K562 (cell line): ENCODE measurements at regions not wholly inside any gene's neighbourhood (a gene's known extent, or its start where the extent isn't known, plus 50 kb on each side); places are given as distances from the start of the nearest gene placed in this dataset.

Source experiments
- ATAC-seq: fragments of 200-7000 bp; cut with Tn5 transposase; 3 replicates; pipeline ENCODE4 v1.9.1; 2020; ENCODE audit warnings: moderate library complexity
- BruUV-seq: library from RNA; stranded (reverse); fragments of 400-500 nt; replicated peaks from 2 replicates; lab custom pipeline; 2021; lab: Mats Ljungman, UMichigan
- CTCF ChIA-PET: fragments of 300-600 bp; formaldehyde crosslinking; extraction: SDS; loops from one replicate; lab custom pipeline; 2021; ENCODE audit warnings: low intra/inter-chr PET ratio; lab: Yijun Ruan, JAX
- POLR2A ChIA-PET: fragments of 300-600, 350-650 bp; sonication (Branson Sonifier 250); formaldehyde crosslinking; extraction: SDS; loops from one replicate; lab custom pipeline; 2021; ENCODE audit warnings: antibody characterized with exemption, inconsistent platforms; lab: Yijun Ruan, JAX
- DNase-seq, 4 experiments: peaks; one replicate each; pipeline versions ENCODE4 v3.0.0 to v3.0.0-alpha.2; 2011 to 2018; ENCODE audit warnings: low spot score in 3 of 4, mixed read lengths in 3 of 4; ENCODE audit errors: extremely low read depth in 1 of 4
- FAIRE-seq: peaks from 2 replicates; lab custom pipeline; 2011; peaks lifted over from hg19 to GRCh38; lab: Jason Lieb, UNC
- H2AFZ ChIP-seq: 2 replicates; pipeline ENCODE4 v1.6.0; 2011; ENCODE audit warnings: low read depth, low read length, control low read depth, inconsistent platforms
- H3K27ac ChIP-seq: fragments of 200-600 bp; 3 replicates; pipeline ENCODE4 v1.8.0; 2011; ENCODE audit warnings: low read depth, mild to moderate bottlenecking, control low read depth, inconsistent platforms, low read length, moderate library complexity, mixed read lengths; ENCODE audit errors: extremely low read depth
- H3K27me3 ChIP-seq, 2 experiments: fragments of 300-600 bp in 1 of 2; 2 replicates in 1 of 2; 3 replicates in 1 of 2; pipeline versions ENCODE4 v1.6.0 to v1.8.0; 2011; ENCODE audit warnings: inconsistent platforms in 2 of 2, low read length in 2 of 2, mild to moderate bottlenecking in 1 of 2, mixed read lengths in 1 of 2, moderate library complexity in 1 of 2; ENCODE audit not compliant: control insufficient read depth in 2 of 2, insufficient read depth in 2 of 2
- H3K36me3 ChIP-seq: fragments of 300-600 bp; 3 replicates; pipeline ENCODE4 v1.8.0; 2011; ENCODE audit warnings: mild to moderate bottlenecking, low read length, inconsistent platforms; ENCODE audit not compliant: control insufficient read depth, insufficient read depth
- H3K4me1 ChIP-seq, 2 experiments: fragments of 200-600 bp in 1 of 2; replicated peaks in 1 of 2; 2 replicates in 1 of 2; 3 replicates in 1 of 2; pipeline versions ENCODE4 v1.5.1 to v1.8.0; 2011; ENCODE audit warnings: inconsistent platforms in 2 of 2, low read length in 2 of 2, mild to moderate bottlenecking in 1 of 2, mixed read lengths in 1 of 2, moderate library complexity in 1 of 2; ENCODE audit not compliant: control insufficient read depth in 2 of 2, insufficient read depth in 2 of 2
- H3K4me2 ChIP-seq: 2 replicates; pipeline ENCODE4 v1.6.1; 2011; ENCODE audit warnings: low read length, control low read depth, inconsistent platforms, mixed read lengths; ENCODE audit not compliant: insufficient read depth
- H3K4me3 ChIP-seq: fragments of 200-600 bp; sonication (generic), shearing (Covaris generic); 2 replicates; pipeline ENCODE4 v1.5.1; 2016; ENCODE audit warnings: control low read depth, inconsistent platforms
- H3K79me2 ChIP-seq: fragments of 200-600 bp; 3 replicates; pipeline ENCODE4 v1.8.0; 2011; ENCODE audit warnings: low read length, inconsistent platforms; ENCODE audit not compliant: control insufficient read depth, insufficient read depth
- H3K9ac ChIP-seq, 2 experiments: 2 replicates each; pipeline versions ENCODE4 v1.6.0 to v1.6.1; 2011; ENCODE audit warnings: low read depth in 2 of 2, low read length in 2 of 2, control low read depth in 1 of 2, inconsistent platforms in 1 of 2, mild to moderate bottlenecking in 1 of 2, mixed read lengths in 1 of 2; ENCODE audit not compliant: insufficient read depth in 1 of 2
- H3K9me1 ChIP-seq: one replicate; pipeline ENCODE4 v1.6.0; 2011; ENCODE audit warnings: inconsistent platforms, mild to moderate bottlenecking, low read length, moderate library complexity; ENCODE audit not compliant: control insufficient read depth, insufficient read depth
- H3K9me3 ChIP-seq: replicated peaks from 2 replicates; pipeline ENCODE4 v1.5.1; 2011; ENCODE audit warnings: low read depth, low read length, inconsistent platforms; ENCODE audit not compliant: control insufficient read depth, insufficient read depth
- H4K20me1 ChIP-seq: replicated peaks from 2 replicates; pipeline ENCODE4 v1.6.1; 2011; ENCODE audit warnings: low read length, inconsistent platforms, mixed read lengths; ENCODE audit not compliant: control insufficient read depth, insufficient read depth
- CBFB ChIP-seq: sonication (generic); formaldehyde crosslinking; IDR thresholded peaks from 2 replicates; pipeline ENCODE4 v1.4.0; 2020; ENCODE audit warnings: mild to moderate bottlenecking, missing genetic modification reagents
- JUNB ChIP-seq: fragments of 450-650 bp; formaldehyde crosslinking; conservative IDR thresholded peaks from 2 replicates; pipeline ENCODE4 v1.4.0; 2020; ENCODE audit warnings: mild to moderate bottlenecking
- KDM2B ChIP-seq: fragments of 250-450 bp; sonication (Bioruptor Pico); IDR thresholded peaks from 2 replicates; pipeline ENCODE4 v1.8.0; 2021; ENCODE audit warnings: mild to moderate bottlenecking, moderate library complexity
- MYC ChIP-seq, 2 experiments: fragments of 250-450 bp in 1 of 2; sonication (Bioruptor Pico) in 1 of 2; IDR thresholded peaks; 2 replicates each; pipeline versions ENCODE4 v1.5.1 to v1.6.1; 2012 to 2021; ENCODE audit warnings: low read depth in 2 of 2, borderline replicate concordance in 1 of 2, improper control_type of control experiment in 1 of 2, low read length in 1 of 2, mild to moderate bottlenecking in 1 of 2, moderate library complexity in 1 of 2
- PRPF4 ChIP-seq: fragments of 200-400 bp; formaldehyde crosslinking; IDR thresholded peaks from one replicate; pipeline ENCODE4 v1.6.1; 2017; ENCODE audit warnings: low read length, low read depth, mild to moderate bottlenecking; ENCODE audit not compliant: insufficient read depth, poor library complexity, severe bottlenecking
- SIN3B ChIP-seq: fragments of 450-650 bp; IDR thresholded peaks from 2 replicates; pipeline ENCODE4 v1.6.1; 2017; ENCODE audit warnings: low read depth, mild to moderate bottlenecking, moderate library complexity
- ZNF274 ChIP-seq: IDR thresholded peaks from 2 replicates; pipeline ENCODE4 v1.6.1; 2011; ENCODE audit warnings: low read depth, mild to moderate bottlenecking, low read length, moderate library complexity, borderline replicate concordance
- ZNF41 ChIP-seq: fragments of 250-450 bp; sonication (Bioruptor Pico); conservative IDR thresholded peaks from 2 replicates; pipeline ENCODE4 v1.4.0; 2020; ENCODE audit warnings: mild to moderate bottlenecking
- WGBS: fragments of 100-300 bp; shearing (Covaris generic); methylation state at CpG from one replicate; pipeline ENCODE4 v1.1.6; 2016; ENCODE audit warnings: low coverage, mixed read lengths; ENCODE audit not compliant: insufficient coverage; ENCODE audit errors: missing lambda C conversion rate; 5-methylcytosine and 5-hydroxymethylcytosine counted together
- in situ Hi-C: fragments of 300-500 bp; cut with MboI; formaldehyde crosslinking; loops from 4 replicates; pipeline ENCODE4 v1.15.0; 2018; ENCODE audit warnings: inconsistent platforms, mixed read lengths
- intact Hi-C: fragments of 100-400 bp; cut with micrococcal nuclease; formaldehyde crosslinking; loops from 2 replicates; pipeline ENCODE4 v1.14.2; 2022
- TF ChIP-seq, protein P1 (sequence below): fragments of 450-650 bp; IDR thresholded peaks from 2 replicates; pipeline ENCODE4 v1.7.0; 2016; ENCODE audit warnings: borderline replicate concordance
- TF ChIP-seq, protein P2 (sequence below): fragments of 450-650 bp; formaldehyde crosslinking; IDR thresholded peaks from 2 replicates; pipeline ENCODE4 v1.4.0; 2020; ENCODE audit warnings: mild to moderate bottlenecking
- TF ChIP-seq, protein P3 (sequence below), 2 experiments: fragments of 200-800 bp in 1 of 2; sonication (Bioruptor generic) in 1 of 2; sonication (generic) in 1 of 2; formaldehyde crosslinking in 1 of 2; IDR thresholded peaks in 1 of 2; conservative IDR thresholded peaks in 1 of 2; 2 replicates each; pipeline versions ENCODE4 v1.5.0 to v1.6.1; 2016 to 2020; ENCODE audit warnings: missing compliant biosample characterization in 1 of 2, missing genetic modification characterization in 1 of 2, missing genetic modification reagents in 1 of 2
- TF ChIP-seq, protein P4 (sequence below): sonication (generic); formaldehyde crosslinking; IDR thresholded peaks from 2 replicates; pipeline ENCODE4 v1.8.1; 2023; ENCODE audit warnings: mild to moderate bottlenecking, missing genetic modification reagents
- TF ChIP-seq, protein P5 (sequence below): fragments of 450-650 bp; IDR thresholded peaks from 2 replicates; pipeline ENCODE4 v1.6.1; 2014; ENCODE audit warnings: low read depth, mild to moderate bottlenecking, moderate library complexity, borderline replicate concordance

DNA sequence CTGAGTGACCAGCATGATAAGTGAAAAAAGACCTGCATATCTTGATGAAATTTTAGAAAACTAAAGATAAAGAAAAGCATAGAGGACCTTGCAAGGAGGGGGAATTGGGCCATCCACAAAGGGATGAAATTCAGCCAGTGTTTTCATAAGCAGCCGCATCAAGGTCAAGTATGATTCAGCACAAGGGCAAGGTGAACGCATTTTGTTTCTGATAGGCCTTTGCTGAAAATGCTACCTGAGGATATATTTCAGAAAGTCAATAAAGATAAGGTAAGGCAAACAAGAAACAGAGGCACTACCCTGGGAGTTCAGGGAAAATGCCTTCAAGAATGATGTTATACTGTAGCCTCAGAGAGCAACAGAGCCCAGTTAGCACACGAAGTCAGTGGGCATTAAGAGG lies 55.0 kb upstream of the SHH start:
- H3K9me1 ChIP-seq, result no peaks in the 10 kb centered on the region
- H3K9ac ChIP-seq, result no peak overlapping the region
- ChIA-PET POLR2A (interaction anchor here (1.1 kb wide), 1 partner anchor 11 kb away, joined by 6 read pairs; no protein-coding TSS in a partner anchor), CTCF (no interaction called here)
- FAIRE-seq, result no peak
- no peak for ATAC-seq
- H3K4me3 ChIP-seq, result no peak overlapping the region
- no peak overlapping the region for H2AFZ ChIP-seq
- WGBS, result 3% methylated on average over 3 of the region's 3 CpGs
- in situ Hi-C loops, result no loop called here
- no peaks in the 10 kb centered on the region for H3K9me3 ChIP-seq
- no peak for DNase-seq
- H3K4me1 ChIP-seq, result no peaks in the 10 kb centered on the region
- H3K36me3 ChIP-seq, result no peaks in the 10 kb centered on the region
- no peak overlapping the region for H3K27ac ChIP-seq
- H3K27me3 ChIP-seq, result peaks cover 38 to 58% of the 10 kb centered on the region in 2 experiments
- no TSS peak for BruUV-seq
- no peaks in the 10 kb centered on the region for H4K20me1 ChIP-seq
- H3K79me2 ChIP-seq, result no peaks in the 10 kb centered on the region
- intact Hi-C loops, result no loop called here
- H3K4me2 ChIP-seq, result no peak overlapping the region
- no peak for TF ChIP-seq SIN3B
- no peak for TF ChIP-seq ZNF274
- TF ChIP-seq CBFB (CRISPR knock-in tag), result no peak
- no peak for TF ChIP-seq PRPF4
- TF ChIP-seq, protein P1, sequence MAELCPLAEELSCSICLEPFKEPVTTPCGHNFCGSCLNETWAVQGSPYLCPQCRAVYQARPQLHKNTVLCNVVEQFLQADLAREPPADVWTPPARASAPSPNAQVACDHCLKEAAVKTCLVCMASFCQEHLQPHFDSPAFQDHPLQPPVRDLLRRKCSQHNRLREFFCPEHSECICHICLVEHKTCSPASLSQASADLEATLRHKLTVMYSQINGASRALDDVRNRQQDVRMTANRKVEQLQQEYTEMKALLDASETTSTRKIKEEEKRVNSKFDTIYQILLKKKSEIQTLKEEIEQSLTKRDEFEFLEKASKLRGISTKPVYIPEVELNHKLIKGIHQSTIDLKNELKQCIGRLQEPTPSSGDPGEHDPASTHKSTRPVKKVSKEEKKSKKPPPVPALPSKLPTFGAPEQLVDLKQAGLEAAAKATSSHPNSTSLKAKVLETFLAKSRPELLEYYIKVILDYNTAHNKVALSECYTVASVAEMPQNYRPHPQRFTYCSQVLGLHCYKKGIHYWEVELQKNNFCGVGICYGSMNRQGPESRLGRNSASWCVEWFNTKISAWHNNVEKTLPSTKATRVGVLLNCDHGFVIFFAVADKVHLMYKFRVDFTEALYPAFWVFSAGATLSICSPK, result no peak
- TF ChIP-seq KDM2B (CRISPR knock-in tag), result no peak
- no peak for TF ChIP-seq MYC (IDR thresholded peaks at IDR 0.05; ENCODE audit: low read depth, low read length)
- TF ChIP-seq MYC (CRISPR knock-in tag; IDR thresholded peaks at IDR 0.05; ENCODE audit: borderline replicate concordance, low read depth), result no peak
- no peak for TF ChIP-seq JUNB (CRISPR knock-in tag)
- TF ChIP-seq, protein P2, sequence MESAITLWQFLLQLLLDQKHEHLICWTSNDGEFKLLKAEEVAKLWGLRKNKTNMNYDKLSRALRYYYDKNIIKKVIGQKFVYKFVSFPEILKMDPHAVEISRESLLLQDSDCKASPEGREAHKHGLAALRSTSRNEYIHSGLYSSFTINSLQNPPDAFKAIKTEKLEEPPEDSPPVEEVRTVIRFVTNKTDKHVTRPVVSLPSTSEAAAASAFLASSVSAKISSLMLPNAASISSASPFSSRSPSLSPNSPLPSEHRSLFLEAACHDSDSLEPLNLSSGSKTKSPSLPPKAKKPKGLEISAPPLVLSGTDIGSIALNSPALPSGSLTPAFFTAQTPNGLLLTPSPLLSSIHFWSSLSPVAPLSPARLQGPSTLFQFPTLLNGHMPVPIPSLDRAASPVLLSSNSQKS (CRISPR knock-in tag), result no peak
- TF ChIP-seq, protein P3, sequence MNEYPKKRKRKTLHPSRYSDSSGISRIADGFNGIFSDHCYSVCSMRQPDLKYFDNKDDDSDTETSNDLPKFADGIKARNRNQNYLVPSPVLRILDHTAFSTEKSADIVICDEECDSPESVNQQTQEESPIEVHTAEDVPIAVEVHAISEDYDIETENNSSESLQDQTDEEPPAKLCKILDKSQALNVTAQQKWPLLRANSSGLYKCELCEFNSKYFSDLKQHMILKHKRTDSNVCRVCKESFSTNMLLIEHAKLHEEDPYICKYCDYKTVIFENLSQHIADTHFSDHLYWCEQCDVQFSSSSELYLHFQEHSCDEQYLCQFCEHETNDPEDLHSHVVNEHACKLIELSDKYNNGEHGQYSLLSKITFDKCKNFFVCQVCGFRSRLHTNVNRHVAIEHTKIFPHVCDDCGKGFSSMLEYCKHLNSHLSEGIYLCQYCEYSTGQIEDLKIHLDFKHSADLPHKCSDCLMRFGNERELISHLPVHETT (CRISPR knock-in tag; conservative IDR thresholded peaks at IDR 0.05 in 1 of 2, IDR thresholded peaks at IDR 0.05 in 1 of 2), result no peak
- no peak for TF ChIP-seq ZNF41 (CRISPR knock-in tag)
- TF ChIP-seq, protein P4, sequence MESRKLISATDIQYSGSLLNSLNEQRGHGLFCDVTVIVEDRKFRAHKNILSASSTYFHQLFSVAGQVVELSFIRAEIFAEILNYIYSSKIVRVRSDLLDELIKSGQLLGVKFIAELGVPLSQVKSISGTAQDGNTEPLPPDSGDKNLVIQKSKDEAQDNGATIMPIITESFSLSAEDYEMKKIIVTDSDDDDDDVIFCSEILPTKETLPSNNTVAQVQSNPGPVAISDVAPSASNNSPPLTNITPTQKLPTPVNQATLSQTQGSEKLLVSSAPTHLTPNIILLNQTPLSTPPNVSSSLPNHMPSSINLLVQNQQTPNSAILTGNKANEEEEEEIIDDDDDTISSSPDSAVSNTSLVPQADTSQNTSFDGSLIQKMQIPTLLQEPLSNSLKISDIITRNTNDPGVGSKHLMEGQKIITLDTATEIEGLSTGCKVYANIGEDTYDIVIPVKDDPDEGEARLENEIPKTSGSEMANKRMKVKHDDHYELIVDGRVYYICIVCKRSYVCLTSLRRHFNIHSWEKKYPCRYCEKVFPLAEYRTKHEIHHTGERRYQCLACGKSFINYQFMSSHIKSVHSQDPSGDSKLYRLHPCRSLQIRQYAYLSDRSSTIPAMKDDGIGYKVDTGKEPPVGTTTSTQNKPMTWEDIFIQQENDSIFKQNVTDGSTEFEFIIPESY, result no peak
- TF ChIP-seq, protein P5, sequence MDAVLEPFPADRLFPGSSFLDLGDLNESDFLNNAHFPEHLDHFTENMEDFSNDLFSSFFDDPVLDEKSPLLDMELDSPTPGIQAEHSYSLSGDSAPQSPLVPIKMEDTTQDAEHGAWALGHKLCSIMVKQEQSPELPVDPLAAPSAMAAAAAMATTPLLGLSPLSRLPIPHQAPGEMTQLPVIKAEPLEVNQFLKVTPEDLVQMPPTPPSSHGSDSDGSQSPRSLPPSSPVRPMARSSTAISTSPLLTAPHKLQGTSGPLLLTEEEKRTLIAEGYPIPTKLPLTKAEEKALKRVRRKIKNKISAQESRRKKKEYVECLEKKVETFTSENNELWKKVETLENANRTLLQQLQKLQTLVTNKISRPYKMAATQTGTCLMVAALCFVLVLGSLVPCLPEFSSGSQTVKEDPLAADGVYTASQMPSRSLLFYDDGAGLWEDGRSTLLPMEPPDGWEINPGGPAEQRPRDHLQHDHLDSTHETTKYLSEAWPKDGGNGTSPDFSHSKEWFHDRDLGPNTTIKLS, result no peak
